K562 (cell line): ENCODE measurements at regions not wholly inside any gene's neighbourhood (a gene's known extent, or its start where the extent isn't known, plus 50 kb on each side); places are given as distances from the start of the nearest gene placed in this dataset.

Experiments used
- ATAC-seq: fragments of 200-7000 bp; cut with Tn5 transposase; 3 replicates; pipeline ENCODE4 v1.9.1; 2020; ENCODE audit warnings: moderate library complexity
- BruUV-seq: library from RNA; stranded (reverse); fragments of 400-500 nt; replicated peaks from 2 replicates; lab custom pipeline; 2021; lab: Mats Ljungman, UMichigan
- CTCF ChIA-PET: fragments of 300-600 bp; formaldehyde crosslinking; extraction: SDS; loops from one replicate; lab custom pipeline; 2021; ENCODE audit warnings: low intra/inter-chr PET ratio; lab: Yijun Ruan, JAX
- POLR2A ChIA-PET: fragments of 300-600, 350-650 bp; sonication (Branson Sonifier 250); formaldehyde crosslinking; extraction: SDS; loops from one replicate; lab custom pipeline; 2021; ENCODE audit warnings: antibody characterized with exemption, inconsistent platforms; lab: Yijun Ruan, JAX
- DNase-seq, 4 experiments: peaks; one replicate each; pipeline versions ENCODE4 v3.0.0 to v3.0.0-alpha.2; 2011 to 2018; ENCODE audit warnings: low spot score in 3 of 4, mixed read lengths in 3 of 4; ENCODE audit errors: extremely low read depth in 1 of 4
- FAIRE-seq: peaks from 2 replicates; lab custom pipeline; 2011; peaks lifted over from hg19 to GRCh38; lab: Jason Lieb, UNC
- H2AFZ ChIP-seq: 2 replicates; pipeline ENCODE4 v1.6.0; 2011; ENCODE audit warnings: low read depth, low read length, control low read depth, inconsistent platforms
- H3K27ac ChIP-seq: fragments of 200-600 bp; 3 replicates; pipeline ENCODE4 v1.8.0; 2011; ENCODE audit warnings: low read depth, mild to moderate bottlenecking, control low read depth, inconsistent platforms, low read length, moderate library complexity, mixed read lengths; ENCODE audit errors: extremely low read depth
- H3K27me3 ChIP-seq, 2 experiments: fragments of 300-600 bp in 1 of 2; 2 replicates in 1 of 2; 3 replicates in 1 of 2; pipeline versions ENCODE4 v1.6.0 to v1.8.0; 2011; ENCODE audit warnings: inconsistent platforms in 2 of 2, low read length in 2 of 2, mild to moderate bottlenecking in 1 of 2, mixed read lengths in 1 of 2, moderate library complexity in 1 of 2; ENCODE audit not compliant: control insufficient read depth in 2 of 2, insufficient read depth in 2 of 2
- H3K36me3 ChIP-seq: fragments of 300-600 bp; 3 replicates; pipeline ENCODE4 v1.8.0; 2011; ENCODE audit warnings: mild to moderate bottlenecking, low read length, inconsistent platforms; ENCODE audit not compliant: control insufficient read depth, insufficient read depth
- H3K4me1 ChIP-seq, 2 experiments: fragments of 200-600 bp in 1 of 2; replicated peaks in 1 of 2; 2 replicates in 1 of 2; 3 replicates in 1 of 2; pipeline versions ENCODE4 v1.5.1 to v1.8.0; 2011; ENCODE audit warnings: inconsistent platforms in 2 of 2, low read length in 2 of 2, mild to moderate bottlenecking in 1 of 2, mixed read lengths in 1 of 2, moderate library complexity in 1 of 2; ENCODE audit not compliant: control insufficient read depth in 2 of 2, insufficient read depth in 2 of 2
- H3K4me2 ChIP-seq: 2 replicates; pipeline ENCODE4 v1.6.1; 2011; ENCODE audit warnings: low read length, control low read depth, inconsistent platforms, mixed read lengths; ENCODE audit not compliant: insufficient read depth
- H3K4me3 ChIP-seq: fragments of 200-600 bp; sonication (generic), shearing (Covaris generic); 2 replicates; pipeline ENCODE4 v1.5.1; 2016; ENCODE audit warnings: control low read depth, inconsistent platforms
- H3K79me2 ChIP-seq: fragments of 200-600 bp; 3 replicates; pipeline ENCODE4 v1.8.0; 2011; ENCODE audit warnings: low read length, inconsistent platforms; ENCODE audit not compliant: control insufficient read depth, insufficient read depth
- H3K9ac ChIP-seq, 2 experiments: 2 replicates each; pipeline versions ENCODE4 v1.6.0 to v1.6.1; 2011; ENCODE audit warnings: low read depth in 2 of 2, low read length in 2 of 2, control low read depth in 1 of 2, inconsistent platforms in 1 of 2, mild to moderate bottlenecking in 1 of 2, mixed read lengths in 1 of 2; ENCODE audit not compliant: insufficient read depth in 1 of 2
- H3K9me1 ChIP-seq: one replicate; pipeline ENCODE4 v1.6.0; 2011; ENCODE audit warnings: inconsistent platforms, mild to moderate bottlenecking, low read length, moderate library complexity; ENCODE audit not compliant: control insufficient read depth, insufficient read depth
- H3K9me3 ChIP-seq: replicated peaks from 2 replicates; pipeline ENCODE4 v1.5.1; 2011; ENCODE audit warnings: low read depth, low read length, inconsistent platforms; ENCODE audit not compliant: control insufficient read depth, insufficient read depth
- H4K20me1 ChIP-seq: replicated peaks from 2 replicates; pipeline ENCODE4 v1.6.1; 2011; ENCODE audit warnings: low read length, inconsistent platforms, mixed read lengths; ENCODE audit not compliant: control insufficient read depth, insufficient read depth
- CEBPG ChIP-seq, 3 experiments: fragments of 200-800 bp in 1 of 3; sonication (Bioruptor generic) in 1 of 3; sonication (generic) in 1 of 3; formaldehyde crosslinking in 1 of 3; IDR thresholded peaks in 2 of 3; conservative IDR thresholded peaks in 1 of 3; 2 replicates each; pipeline versions ENCODE4 v1.6.1 to v1.8.0; 2016 to 2022; ENCODE audit warnings: missing compliant biosample characterization in 2 of 3, missing genetic modification characterization in 2 of 3, mild to moderate bottlenecking in 1 of 3, missing genetic modification reagents in 1 of 3
- CREB3 ChIP-seq: fragments of 450-650 bp; conservative IDR thresholded peaks from 2 replicates; pipeline ENCODE4 v1.6.1; 2016; ENCODE audit warnings: missing genetic modification characterization, low read depth, mild to moderate bottlenecking, missing compliant biosample characterization, moderate library complexity
- E2F5 ChIP-seq: sonication (generic); formaldehyde crosslinking; IDR thresholded peaks from 2 replicates; pipeline ENCODE4 v1.8.0; 2022; ENCODE audit warnings: mild to moderate bottlenecking, missing genetic modification reagents
- GTF2E2 ChIP-seq: fragments of 200-800 bp; sonication (Bioruptor generic); IDR thresholded peaks from 2 replicates; pipeline ENCODE4 v1.6.1; 2016; ENCODE audit warnings: missing genetic modification characterization, missing compliant biosample characterization
- NFYB ChIP-seq: IDR thresholded peaks from 2 replicates; pipeline ENCODE4 v1.6.1; 2011; ENCODE audit warnings: mild to moderate bottlenecking, moderate library complexity; ENCODE audit not compliant: insufficient read length; ENCODE audit errors: extremely low read depth
- PHF21A ChIP-seq: fragments of 450-650 bp; IDR thresholded peaks from 2 replicates; pipeline ENCODE4 v1.6.1; 2017; ENCODE audit warnings: low read depth, borderline replicate concordance
- ZNF354B ChIP-seq: fragments of 250-450 bp; sonication (Bioruptor Pico); IDR thresholded peaks from 2 replicates; pipeline ENCODE4 v1.4.0; 2020
- ZNF407 ChIP-seq: fragments of 450-650 bp; IDR thresholded peaks from 2 replicates; pipeline ENCODE4 v1.6.1; 2016; ENCODE audit warnings: low read depth
- WGBS: fragments of 100-300 bp; shearing (Covaris generic); methylation state at CpG from one replicate; pipeline ENCODE4 v1.1.6; 2016; ENCODE audit warnings: low coverage, mixed read lengths; ENCODE audit not compliant: insufficient coverage; ENCODE audit errors: missing lambda C conversion rate; 5-methylcytosine and 5-hydroxymethylcytosine counted together
- in situ Hi-C: fragments of 300-500 bp; cut with MboI; formaldehyde crosslinking; loops from 4 replicates; pipeline ENCODE4 v1.15.0; 2018; ENCODE audit warnings: inconsistent platforms, mixed read lengths
- intact Hi-C: fragments of 100-400 bp; cut with micrococcal nuclease; formaldehyde crosslinking; loops from 2 replicates; pipeline ENCODE4 v1.14.2; 2022

GRCh38 chr3:127043041-127043641 is 60.2 kb downstream of the PLXNA1 start:
- 16% methylated on average over 17 of the region's 17 CpGs for WGBS
- H3K36me3 ChIP-seq = no peaks in the 10 kb centered on the region
- no TSS peak for BruUV-seq
- in situ Hi-C loops = no loop called here
- no peak overlapping the region for H2AFZ ChIP-seq
- DNase-seq (no peak), ATAC-seq (no peak), FAIRE-seq (no peak)
- no peak overlapping the region for H3K4me2 ChIP-seq
- CTCF ChIA-PET = no interaction called here
- H3K79me2 ChIP-seq = no peaks in the 10 kb centered on the region
- peaks cover 2 to 33% of the 10 kb centered on the region in 2 experiments; a peak in 3 of 5 replicates for H3K27me3 ChIP-seq
- peaks cover 0 to 4% of the 10 kb centered on the region in 2 experiments; a peak in 1 of 5 replicates for H3K4me1 ChIP-seq
- no peaks in the 10 kb centered on the region for H3K9me3 ChIP-seq
- H3K9ac ChIP-seq = no peak overlapping the region
- H3K9me1 ChIP-seq = no peaks in the 10 kb centered on the region
- intact Hi-C loops = no loop called here
- POLR2A ChIA-PET = interaction anchor here (0.5 kb wide), 1 partner anchor 19 kb away, joined by 3 read pairs; no protein-coding TSS in a partner anchor
- H3K27ac ChIP-seq = no peak overlapping the region
- H3K4me3 ChIP-seq = no peak overlapping the region
- H4K20me1 ChIP-seq = no peaks in the 10 kb centered on the region
- TF ChIP-seq PHF21A = no peak
- no peak for TF ChIP-seq E2F5
- no peak for TF ChIP-seq GTF2E2
- TF ChIP-seq CREB3 (tag) = no peak
- TF ChIP-seq CEBPG (CRISPR knock-in tag; IDR thresholded peaks at IDR 0.05) = no peak
- TF ChIP-seq CEBPG (tag; conservative IDR thresholded peaks at IDR 0.05 in 1 of 2, IDR thresholded peaks at IDR 0.05 in 1 of 2) = no peak
- TF ChIP-seq ZNF407 = no peak
- TF ChIP-seq NFYB = no peak
- TF ChIP-seq ZNF354B (CRISPR knock-in tag) = no peak
